C4-2B (cell line): ENCODE measurements at regions not wholly inside any gene's neighbourhood (a gene's known extent, or its start where the extent isn't known, plus 50 kb on each side); places are given as distances from the start of the nearest gene placed in this dataset.

Experiments used
- CTCF ChIP-seq: fragments of 450-650 bp; conservative IDR thresholded peaks from 2 replicates; pipeline ENCODE4 v1.5.1; 2017; ENCODE audit warnings: mild to moderate bottlenecking
- ZFX ChIP-seq: fragments of 450-650 bp; IDR thresholded peaks from 2 replicates; pipeline ENCODE4 v1.6.1; 2017

GRCh38 chr6:65999288-65999791 lies 292.3 kb upstream of the EYS start:
- TF ChIP-seq CTCF (no peak), ZFX (no peak)
